Upper lobe of left lung (tissue), 4 donors: ENCODE measurements at regions not wholly inside any gene's neighbourhood (a gene's known extent, or its start where the extent isn't known, plus 50 kb on each side); places are given as distances from the start of the nearest gene placed in this dataset.

Experiments
- CTCF ChIP-seq, 6 experiments: fragments of 450-650 bp in 4 of 6; fragments of 200-600 bp in 2 of 6; sonication (generic) in 2 of 6; IDR thresholded peaks; one replicate each; pipeline ENCODE4 v1.5.1; 2016 to 2019; ENCODE audit warnings: antibody characterized with exemption in 6 of 6
- EP300 ChIP-seq, 4 donors: sonication (generic); formaldehyde crosslinking; IDR thresholded peaks; one replicate each; pipeline ENCODE4 v1.5.1; 2017; ENCODE audit warnings: antibody characterized with exemption in 4 of 4, control low read depth in 2 of 4

DNA sequence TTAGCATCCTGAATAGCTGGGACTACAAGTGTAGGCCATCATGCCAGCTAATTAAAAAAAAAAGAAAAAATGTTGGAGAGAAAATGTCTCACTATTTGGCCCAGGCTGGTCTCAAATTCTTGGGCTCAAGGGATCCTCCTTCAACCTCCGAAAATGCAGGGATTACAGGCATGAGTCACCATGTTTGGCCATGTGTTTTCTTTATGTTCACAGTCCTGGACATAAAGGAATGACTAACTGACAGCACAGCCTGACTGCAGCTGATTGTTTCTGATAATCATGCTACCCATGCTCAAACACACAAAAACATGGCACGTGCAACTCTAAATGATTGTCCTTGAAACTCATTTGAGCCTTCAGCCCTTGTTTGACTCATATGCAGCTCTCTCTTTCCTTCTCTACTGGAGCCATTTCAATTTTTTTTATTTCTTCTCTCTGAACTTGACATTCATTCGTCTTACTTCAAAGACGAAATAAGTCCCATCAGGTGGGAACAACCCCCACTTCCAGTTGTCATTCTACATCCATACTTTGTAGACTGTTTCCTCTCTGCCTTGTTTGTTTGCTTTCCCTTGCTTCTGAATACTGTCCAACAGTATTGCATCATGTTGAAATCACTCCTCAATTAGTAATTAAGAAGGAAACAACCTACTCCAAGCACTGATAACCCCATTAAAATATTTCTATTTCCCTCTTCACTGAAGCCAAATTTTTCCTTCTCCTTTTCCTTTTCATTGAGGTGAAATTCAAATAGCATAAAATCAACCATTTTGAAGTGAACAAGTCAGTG, 413.0 kb downstream of the BMP2 start:
- TF ChIP-seq CTCF (IDR thresholded peaks at IDR 0.05) (no peak), EP300 (IDR thresholded peaks at IDR 0.05) (no peak)
